NCI-H2227 (cell line): ENCODE measurements at regions not wholly inside any gene's neighbourhood (a gene's known extent, or its start where the extent isn't known, plus 50 kb on each side); places are given as distances from the start of the nearest gene placed in this dataset.
"Not testable (repeated sequence)": the region's sequence is repeated elsewhere in the genome, so short reads cannot be mapped to it uniquely, and the experiment has no call there.

ENCODE experiments used
- DNase-seq: peaks from one replicate; lab custom pipeline; 2025; ENCODE audit not compliant: unreplicated experiment; lab: John Stamatoyannopoulos, UW

GRCh38 chr14:52202151-52202550 lies 65.3 kb upstream of the PTGDR start:
- DNase-seq, result no peak

DNA sequence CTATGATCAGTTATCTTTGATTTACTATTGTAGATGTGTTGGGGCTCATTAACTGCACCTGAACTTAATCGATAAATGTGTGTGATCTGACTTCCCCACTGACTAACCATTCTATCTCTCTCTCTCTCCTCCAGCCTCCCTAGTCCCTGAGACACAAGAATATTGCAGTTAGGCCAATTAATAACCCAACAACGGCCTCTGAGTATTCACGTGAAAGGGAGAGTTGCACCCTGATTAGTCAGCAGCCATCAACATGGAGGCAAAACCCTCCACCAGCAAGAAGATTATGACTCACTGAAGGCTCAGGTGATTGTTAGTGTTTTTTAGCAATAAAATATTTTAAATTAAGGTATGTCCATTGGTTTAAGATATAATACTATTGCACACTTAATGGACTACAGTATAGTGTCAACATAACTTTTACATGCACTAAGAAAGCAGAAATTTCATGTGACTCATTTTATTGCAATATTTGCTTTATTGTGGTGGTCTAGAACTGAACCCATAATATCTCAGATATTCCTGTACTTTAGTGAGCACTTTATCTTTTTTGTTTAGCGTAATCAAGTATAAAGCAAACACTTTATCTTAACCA lies 77.1 kb upstream of the PTGDR start:
- no peak for DNase-seq

- no peak for DNase-seq
Measured at GRCh38 chr14:52189325-52189724, 78.2 kb upstream of the PTGDR start.

GRCh38 chr14:52188381-52188780 lies 79.1 kb upstream of the PTGDR start:
- DNase-seq, result no peak

GRCh38 chr14:52185178-52185577 lies 82.3 kb upstream of the PTGDR start:
- DNase-seq, result no peak

GRCh38 chr14:52182853-52183252 lies 84.6 kb upstream of the PTGDR start:
- no peak for DNase-seq

DNA sequence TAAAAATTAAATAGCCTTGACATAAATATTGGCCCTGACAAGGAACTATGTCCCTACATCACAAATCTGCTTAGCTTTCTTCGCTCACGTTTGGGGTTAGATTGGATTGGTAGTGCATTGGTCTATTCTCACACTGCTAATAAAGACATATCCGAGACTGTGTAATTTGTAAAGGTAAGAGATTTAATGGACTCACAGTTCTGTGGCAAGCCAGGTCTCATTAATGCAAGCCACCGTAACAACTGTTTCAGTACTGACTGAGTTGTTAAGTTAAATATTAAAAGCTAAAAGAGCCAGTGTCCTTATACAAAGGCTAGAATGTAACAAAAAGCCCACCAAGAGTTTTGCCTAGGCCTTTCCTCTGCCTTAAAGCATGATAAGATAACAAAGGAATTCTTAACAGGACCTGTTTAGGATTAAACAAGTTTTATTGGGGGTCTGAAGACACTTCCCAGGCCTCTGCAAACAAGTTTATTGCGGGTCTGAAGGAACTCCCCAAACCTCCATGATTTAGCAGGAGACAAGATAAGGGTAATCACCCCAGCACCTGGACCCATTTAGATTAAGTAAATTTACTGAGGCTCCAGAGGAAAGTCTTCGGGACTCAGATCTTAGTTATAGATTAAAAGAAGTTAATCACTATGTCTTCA lies 88.2 kb upstream of the PTGDR start:
- no peak for DNase-seq

DNA sequence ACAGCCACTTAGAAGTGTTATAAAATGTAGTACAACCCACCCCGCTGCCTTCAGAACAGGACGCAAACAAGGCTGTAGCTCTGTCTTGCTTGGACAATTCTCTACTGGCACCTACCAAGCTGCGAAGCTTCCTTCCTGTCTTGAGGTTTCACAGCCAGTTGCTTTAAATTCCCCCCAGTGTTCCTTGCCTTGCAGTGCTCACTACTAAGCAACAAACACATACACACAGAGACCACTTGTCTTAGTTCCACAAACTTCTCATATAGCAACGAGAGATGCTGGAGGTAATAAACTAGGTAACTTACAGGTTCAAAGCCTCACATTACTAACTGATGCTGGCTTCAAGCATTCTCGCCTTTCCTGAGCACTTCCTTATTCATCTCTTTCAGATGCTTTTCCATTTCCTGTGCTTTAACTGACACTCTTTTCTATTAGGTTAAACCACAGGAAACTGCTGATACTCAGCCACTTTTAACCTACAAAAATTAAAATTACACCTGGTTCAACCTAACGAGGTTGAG lies 91.5 kb upstream of the PTGDR start:
- DNase-seq, result no peak

GRCh38 chr14:52171932-52172331 lies 95.6 kb upstream of the PTGDR start:
- DNase-seq, result not testable (repeated sequence)

GRCh38 chr14:52166822-52167221 lies 98.0 kb upstream of the NID2 start:
- DNase-seq, result no peak

DNA sequence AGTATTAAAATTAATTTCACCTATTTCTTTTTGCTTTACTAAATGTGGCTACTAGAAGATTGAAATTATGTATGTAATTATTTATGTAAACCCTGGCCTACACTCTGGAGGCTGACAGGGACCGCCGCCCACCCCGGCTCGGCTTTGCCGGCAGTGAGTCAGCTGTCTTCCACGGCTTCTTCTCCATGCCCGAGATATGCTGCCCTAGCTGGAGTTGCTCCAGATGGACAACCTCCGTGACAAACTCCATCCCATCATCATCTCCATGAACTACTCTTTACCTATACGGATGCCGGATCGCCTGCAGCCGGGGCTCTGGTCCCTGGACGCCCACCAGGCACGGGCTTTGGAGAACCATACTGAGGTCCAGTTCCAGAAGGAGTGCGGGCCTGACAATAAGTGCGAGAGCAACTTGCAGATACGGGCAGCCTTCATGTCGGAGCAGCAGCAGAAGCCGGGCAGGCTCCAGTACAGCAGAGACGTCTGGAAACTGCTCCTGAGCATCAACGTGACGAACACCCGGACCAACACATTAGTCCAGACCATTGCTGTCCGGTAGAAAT lies 86.9 kb upstream of the NID2 start:
- DNase-seq, result no peak

- DNase-seq, result no peak
Measured at GRCh38 chr14:52154992-52155650, 86.3 kb upstream of the NID2 start.

DNA sequence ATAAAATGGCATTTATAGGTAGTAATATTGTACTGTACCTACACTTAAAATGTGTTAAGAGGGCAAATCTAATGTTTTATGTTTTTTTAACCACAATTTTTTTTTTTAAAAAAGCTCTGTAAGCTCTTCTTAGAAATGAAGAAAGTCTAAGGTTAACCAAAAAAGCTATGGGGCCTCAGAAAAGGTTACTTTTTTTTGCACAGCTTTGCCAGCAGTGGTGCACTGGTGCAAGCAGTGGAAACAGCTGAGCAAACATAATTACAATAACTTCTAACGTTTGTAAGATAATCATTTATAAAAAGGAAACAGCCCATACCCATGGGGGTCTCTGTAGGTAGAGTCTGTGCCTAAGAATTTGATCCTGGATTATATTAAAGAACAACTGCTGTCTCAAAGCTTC lies 85.1 kb upstream of the NID2 start:
- no peak for DNase-seq

GRCh38 chr14:52150162-52150561 lies 81.3 kb upstream of the NID2 start:
- DNase-seq, result no peak

- DNase-seq, result no peak
Measured at GRCh38 chr14:52148371-52148770, 79.5 kb upstream of the NID2 start.

- DNase-seq, result no peak
Measured at GRCh38 chr14:52146504-52146903, 77.6 kb upstream of the NID2 start.

DNA sequence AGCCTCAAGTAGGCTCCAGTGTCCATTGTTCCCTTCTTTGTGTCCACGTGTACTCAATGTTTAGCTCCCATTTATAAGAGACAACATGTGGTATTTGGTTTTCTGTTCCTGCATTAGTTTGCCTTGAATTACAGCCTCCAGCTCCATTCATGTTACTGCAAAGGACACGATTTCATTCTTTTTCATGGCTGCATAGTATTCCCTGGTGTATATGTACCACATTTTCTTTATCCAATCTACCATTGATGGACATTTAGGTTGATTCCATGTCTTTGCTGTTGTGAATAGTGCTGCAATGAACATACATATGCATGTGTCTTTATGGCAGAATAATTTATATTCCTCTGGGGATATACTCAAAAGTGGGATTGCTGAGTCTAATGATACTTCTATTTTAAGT lies 75.2 kb upstream of the NID2 start:
- DNase-seq, result not testable (repeated sequence)

GRCh38 chr14:52142504-52142903 lies 73.6 kb upstream of the NID2 start:
- DNase-seq, result no peak

DNA sequence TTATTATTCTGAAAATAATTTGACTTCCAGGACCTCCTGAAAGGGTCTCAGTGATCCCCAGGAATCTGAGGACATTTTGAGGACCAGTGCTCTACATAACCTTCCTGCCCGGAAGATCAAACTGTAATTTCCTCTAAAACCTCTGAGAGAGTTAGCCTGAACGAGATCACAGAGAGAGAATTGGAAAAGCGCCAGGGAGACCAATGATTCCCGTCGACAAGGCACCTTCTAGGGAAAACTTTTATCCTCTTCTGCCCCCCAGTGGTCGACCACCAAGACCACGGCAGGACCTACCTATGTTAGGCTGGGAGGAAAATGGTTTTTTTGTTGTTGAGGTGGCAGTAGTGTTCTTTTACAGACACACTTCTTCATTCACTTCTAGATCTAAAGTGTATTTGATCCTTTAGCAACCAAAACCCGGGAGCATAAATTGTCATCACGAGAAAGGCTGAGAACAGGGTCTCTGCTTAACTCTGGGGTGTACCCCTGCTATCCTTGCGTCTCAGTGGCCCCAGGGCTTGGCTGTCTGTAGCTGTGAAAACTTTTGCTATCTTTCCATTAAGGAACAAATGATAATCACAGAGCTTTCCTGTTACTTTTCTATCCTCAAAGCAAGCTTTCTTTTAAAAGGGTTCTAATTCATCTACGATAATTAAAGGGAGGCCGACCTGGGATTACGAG lies 62.9 kb upstream of the NID2 start:
- peak; percentile 62 for DNase-seq

- no peak for DNase-seq
Measured at GRCh38 chr14:52129721-52130120, 60.9 kb upstream of the NID2 start.

DNA sequence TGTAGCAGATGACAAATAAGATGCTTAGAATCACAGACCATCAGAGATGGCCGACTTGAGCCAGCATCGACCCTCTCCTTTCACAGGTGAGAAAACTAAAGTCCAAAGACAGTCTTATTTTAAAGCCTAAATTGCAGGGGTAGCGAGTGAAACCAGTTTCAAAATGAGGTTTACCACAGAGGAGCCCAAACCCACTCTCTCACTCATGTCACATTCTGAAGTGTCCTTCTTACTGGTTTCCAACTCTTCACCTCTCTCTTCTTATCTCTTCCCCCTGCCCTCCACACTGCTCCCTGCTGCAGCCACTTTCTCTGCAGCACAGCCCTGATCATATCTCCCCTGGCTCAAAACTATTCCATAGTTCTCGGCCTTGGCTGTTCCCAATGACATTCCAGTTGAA lies 57.0 kb upstream of the NID2 start:
- DNase-seq, result no peak
